DND-41 (cell line): ENCODE measurements at regions not wholly inside any gene's neighbourhood (a gene's known extent, or its start where the extent isn't known, plus 50 kb on each side); places are given as distances from the start of the nearest gene placed in this dataset.

Experiments used
- EZH2 ChIP-seq: IDR thresholded peaks from 3 replicates; pipeline ENCODE4 v1.6.1; 2012; ENCODE audit warnings: borderline replicate concordance, low read depth, mild to moderate bottlenecking, moderate library complexity, low read length, inconsistent platforms; ENCODE audit not compliant: severe bottlenecking
- TF ChIP-seq, protein P1 (sequence below): IDR thresholded peaks from 2 replicates; pipeline ENCODE4 v1.5.1; 2012; ENCODE audit warnings: borderline replicate concordance, low read length, moderate library complexity, mild to moderate bottlenecking; ENCODE audit not compliant: poor library complexity, severe bottlenecking; ENCODE audit errors: extremely low read depth

DNA sequence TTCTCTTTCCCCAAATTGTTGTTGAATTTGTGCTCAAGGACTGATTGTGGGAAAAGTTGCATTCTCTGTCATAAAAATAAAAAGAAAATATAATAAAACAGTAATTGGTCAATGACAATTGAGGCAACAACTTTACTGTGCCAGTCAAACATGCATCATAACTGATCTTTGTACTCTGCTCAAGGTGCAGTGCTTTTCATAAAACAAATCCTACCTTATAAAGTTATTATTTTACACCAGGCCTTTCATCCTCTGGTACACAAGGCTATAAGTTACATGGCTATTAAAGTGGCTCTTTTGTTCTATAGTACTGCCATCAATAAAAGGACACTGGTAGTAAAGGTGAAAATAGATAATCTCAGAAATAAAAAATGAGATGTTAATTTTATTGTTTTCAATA is 761.9 kb downstream of the SATB2 start:
- no peak for TF ChIP-seq EZH2
- TF ChIP-seq, protein P1, sequence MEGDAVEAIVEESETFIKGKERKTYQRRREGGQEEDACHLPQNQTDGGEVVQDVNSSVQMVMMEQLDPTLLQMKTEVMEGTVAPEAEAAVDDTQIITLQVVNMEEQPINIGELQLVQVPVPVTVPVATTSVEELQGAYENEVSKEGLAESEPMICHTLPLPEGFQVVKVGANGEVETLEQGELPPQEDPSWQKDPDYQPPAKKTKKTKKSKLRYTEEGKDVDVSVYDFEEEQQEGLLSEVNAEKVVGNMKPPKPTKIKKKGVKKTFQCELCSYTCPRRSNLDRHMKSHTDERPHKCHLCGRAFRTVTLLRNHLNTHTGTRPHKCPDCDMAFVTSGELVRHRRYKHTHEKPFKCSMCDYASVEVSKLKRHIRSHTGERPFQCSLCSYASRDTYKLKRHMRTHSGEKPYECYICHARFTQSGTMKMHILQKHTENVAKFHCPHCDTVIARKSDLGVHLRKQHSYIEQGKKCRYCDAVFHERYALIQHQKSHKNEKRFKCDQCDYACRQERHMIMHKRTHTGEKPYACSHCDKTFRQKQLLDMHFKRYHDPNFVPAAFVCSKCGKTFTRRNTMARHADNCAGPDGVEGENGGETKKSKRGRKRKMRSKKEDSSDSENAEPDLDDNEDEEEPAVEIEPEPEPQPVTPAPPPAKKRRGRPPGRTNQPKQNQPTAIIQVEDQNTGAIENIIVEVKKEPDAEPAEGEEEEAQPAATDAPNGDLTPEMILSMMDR: no peak
